GM18507 (cell line): ENCODE measurements at regions not wholly inside any gene's neighbourhood (a gene's known extent, or its start where the extent isn't known, plus 50 kb on each side); places are given as distances from the start of the nearest gene placed in this dataset.
"Not testable (repeated sequence)": the region's sequence is repeated elsewhere in the genome, so short reads cannot be mapped to it uniquely, and the experiment has no call there.

Experiments used
- DNase-seq: peaks from one replicate; pipeline ENCODE4 v3.0.0; 2011; ENCODE audit warnings: low read depth; ENCODE audit not compliant: insufficient read length; ENCODE audit errors: extremely low spot score
- FAIRE-seq: peaks from 2 replicates; lab custom pipeline; 2011; peaks lifted over from hg19 to GRCh38; lab: Jason Lieb, UNC

DNA sequence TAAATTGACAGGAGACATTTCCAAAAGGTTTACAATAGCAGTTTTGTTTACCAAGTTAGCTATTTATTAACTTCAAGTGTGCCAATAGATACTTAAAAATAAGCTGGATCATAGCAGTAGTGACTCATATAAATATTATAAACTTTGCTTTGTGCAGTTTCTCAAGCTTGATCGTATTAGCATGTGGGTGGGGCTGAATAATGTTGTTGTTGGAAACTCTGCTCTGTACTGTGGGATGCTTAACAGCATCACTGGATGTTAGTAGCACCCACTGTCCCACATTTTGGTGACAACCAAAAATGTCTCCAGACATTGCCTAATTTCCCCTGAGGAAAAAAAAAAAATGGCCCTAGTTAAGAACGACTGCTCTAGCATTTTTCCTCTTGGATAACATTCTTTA lies 855.2 kb upstream of the ADGRL3 start:
- DNase-seq, result no peak
- FAIRE-seq, result no peak

DNA sequence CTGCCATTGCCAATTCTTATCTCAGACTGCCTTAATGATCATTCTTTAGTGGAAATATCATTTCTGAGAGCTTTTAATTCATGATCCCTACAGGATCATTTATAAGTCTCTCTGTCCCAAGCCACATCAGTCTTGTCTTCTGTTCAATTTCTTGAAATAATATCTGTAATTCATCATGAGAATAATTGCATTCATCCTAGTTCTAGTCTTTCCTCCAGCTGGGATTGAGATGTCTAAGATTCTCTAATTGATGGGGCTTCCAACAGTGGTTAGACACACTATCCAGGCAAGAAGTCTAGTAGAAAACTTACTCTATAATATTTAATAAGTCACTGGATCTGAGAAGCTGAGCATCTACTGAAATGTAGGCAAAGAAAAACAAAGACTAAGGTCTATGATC lies 854.7 kb upstream of the ADGRL3 start:
- no peak for FAIRE-seq

DNA sequence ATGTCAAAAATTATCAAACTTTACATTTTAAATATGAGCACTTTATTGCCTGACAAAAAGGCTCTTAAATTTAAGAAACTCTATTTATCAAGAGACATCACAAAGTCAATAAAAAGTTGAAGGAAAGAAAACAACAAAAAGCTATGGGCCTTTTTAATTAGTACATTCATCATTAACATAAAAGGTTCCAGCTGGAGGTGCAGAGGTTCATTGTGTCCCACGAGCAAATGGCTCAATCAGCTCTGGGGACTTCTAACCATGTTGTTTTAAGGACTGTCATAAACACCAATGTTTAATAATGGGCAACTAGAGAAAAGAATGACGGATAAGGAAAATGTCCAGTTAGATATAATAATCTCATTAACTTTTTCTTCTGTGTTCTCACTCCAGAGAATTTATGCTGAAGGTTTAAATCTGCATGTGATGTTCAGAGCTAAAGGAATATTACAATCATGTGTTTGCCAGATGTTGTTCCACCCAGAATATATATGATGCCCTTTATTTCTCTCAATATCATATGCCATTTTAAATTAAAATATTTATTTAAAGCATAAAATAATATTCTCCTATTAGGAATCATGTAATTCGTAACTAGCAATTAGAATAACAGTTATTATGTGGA lies 840.3 kb upstream of the ADGRL3 start:
- DNase-seq (no peak), FAIRE-seq (no peak)

More for the DNA sequence above, 854.7 kb upstream of the ADGRL3 start:
- no peak for DNase-seq

DNA sequence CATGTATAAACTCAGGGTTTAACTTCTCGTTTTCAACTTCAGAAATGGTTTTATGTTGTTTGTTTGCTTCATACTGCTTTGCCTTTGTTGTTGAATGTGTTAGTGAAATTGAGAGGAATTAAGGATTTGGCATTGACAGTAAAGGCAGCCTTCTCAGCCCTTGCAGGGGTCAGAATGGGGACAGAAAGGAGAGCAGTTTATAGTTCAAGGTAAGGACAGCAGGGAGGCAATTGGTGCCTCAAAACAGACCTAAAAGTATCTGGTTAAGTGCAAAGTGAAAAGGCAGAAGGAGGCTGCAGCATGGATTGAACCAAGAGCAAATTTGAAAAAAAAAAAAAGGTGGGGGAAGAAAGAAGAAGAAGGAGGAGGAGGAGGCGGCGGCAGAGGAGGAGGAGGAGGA lies 835.0 kb upstream of the ADGRL3 start:
- FAIRE-seq, result no peak

DNA sequence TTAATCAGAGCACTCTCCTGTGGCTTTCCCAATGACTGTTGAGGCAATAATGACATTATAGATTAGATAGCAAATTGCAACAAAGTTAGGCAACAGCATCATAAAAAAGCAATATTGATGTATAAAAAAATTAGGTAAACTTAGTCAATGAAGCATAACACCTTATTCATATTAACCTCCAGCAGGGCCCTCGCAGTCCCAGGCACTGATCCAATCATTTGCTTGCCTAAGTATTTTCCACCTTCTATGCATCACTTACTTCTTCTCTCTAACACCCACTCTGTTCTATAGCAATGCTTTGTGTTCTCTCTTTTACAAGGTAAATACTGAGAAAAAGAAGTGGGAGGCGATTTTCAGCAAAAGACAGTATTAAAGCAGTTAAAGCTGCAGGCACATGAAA lies 833.5 kb upstream of the ADGRL3 start:
- no peak for DNase-seq
- no peak for FAIRE-seq

More for the DNA sequence above, 835.0 kb upstream of the ADGRL3 start:
- no peak for DNase-seq

DNA sequence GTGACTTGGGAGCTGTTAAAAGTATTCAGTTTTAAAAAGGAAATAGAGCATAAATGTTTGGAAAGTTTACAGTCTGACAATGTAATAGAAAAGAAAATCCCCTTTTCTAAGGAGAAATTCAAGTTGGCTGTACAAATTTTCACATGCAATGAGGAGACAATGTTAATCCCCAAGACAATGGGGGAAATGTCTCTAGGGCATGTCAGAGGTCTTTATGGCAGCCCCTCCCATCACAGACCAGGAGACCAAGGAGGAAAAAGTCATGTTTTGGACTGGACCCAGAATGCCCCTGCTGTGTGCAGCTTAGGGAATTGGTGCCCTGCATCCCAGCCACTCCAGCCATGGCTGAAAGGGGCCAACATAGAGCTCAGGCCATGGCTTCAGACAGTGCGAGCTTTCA lies 831.1 kb upstream of the ADGRL3 start:
- FAIRE-seq (no peak), DNase-seq (no peak)

DNA sequence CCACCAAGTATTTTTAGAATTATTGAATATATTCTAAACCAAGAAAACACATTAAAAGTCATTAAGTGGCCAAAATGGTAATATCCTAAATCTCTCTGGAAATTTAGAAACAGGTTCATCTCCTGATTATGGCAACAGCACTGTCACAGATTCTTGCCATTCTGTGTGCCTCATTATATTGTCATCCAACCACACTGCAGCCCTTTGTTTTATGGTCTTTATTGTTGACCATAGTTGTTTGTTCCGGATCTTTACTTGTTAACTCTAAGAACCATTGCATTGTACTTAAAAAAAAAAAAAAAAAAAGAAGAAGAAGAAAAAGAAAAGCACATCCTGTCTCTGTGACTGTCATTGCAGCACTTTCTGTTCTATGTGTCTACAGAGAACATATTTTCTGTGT lies 822.1 kb upstream of the ADGRL3 start:
- no peak for DNase-seq
- FAIRE-seq, result no peak

DNA sequence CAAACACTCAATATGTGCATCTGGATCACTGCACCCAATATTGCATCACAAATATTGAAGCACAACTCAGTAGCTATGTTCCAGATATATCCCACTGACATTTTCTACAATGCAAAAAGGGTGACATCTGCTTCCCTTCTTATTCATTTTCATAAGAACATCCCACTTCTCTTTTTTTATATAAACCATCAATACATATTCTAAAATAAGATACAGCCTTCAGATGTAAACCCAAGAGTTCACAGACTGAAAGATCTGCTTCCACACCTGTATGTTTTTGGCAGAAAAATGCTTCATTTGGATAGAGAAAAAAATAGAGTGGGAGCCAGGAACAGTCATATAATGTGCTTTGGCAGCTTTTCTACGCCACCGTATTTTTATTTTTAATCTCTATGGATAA lies 815.6 kb upstream of the ADGRL3 start:
- no peak for FAIRE-seq
- no peak for DNase-seq

DNA sequence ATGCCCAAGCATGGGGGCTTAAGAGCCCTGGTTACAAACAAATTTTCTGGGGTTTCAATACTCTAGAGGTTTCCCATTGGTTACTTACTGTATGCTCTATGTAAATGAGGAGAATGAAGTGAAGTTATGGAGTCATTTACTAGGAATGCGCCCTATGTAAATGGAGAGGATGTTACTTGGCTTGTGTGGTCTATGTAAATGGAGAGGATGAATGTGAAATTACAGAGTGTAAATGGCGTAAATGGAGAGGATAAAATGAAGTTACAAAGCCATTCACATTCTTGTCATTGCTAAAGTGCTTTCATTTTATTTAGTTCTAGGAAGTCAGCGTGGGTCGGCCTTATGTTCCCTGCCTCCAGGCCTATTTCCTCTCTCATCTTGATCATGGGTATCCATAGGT lies 810.5 kb upstream of the ADGRL3 start:
- DNase-seq, result no peak
- FAIRE-seq, result no peak

DNA sequence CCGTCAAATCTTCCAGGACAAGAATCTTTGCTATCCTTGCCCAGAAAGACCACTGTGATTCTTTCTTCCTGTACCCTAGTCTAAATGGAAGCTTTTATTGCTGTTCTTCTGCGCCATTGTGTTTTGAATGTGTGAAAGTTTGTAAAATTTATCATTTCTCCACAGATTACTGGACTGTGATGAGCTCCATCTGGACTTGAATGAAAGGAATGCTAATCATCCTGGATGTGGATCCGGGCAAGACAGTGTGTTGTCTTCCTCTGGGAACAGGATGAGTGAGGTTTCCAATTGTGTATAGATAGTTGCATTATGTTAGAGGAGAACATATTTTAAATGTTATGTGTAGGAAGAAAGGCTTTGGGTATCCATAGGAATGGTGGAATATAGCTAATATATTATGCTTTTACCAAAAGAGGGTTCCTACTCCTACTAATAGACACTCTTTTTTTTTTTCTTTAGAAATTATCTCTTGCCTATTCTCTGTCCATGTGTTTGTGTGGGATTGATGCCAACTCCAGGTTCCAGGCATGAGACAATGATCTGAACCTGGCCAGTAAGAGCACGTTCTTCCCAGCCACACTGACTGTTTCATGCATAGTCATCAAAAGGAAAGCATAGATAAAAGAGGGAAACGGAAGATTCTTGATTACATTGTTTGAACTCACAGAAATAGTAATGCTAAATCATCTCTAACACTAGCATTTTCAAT lies 803.6 kb upstream of the ADGRL3 start:
- FAIRE-seq (no peak), DNase-seq (no peak)

DNA sequence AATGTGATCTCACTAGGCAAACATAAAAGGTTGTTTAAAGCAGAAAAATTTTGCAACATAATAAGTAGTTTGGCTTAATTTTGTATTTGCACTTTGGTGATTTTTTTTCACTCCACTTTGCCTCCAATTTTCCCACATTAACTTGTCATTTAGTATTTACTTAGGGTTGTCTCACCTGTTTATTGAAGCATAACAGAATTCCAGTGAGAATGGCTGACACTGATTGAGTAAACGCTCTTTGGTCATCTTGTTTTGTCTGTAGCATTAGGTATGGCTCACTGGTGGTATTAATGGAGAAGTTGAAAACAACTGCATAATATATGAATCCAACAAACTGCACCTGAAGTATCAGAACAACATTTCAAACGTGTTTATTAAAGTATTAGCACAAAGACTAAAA lies 799.5 kb upstream of the ADGRL3 start:
- FAIRE-seq, result no peak

DNA sequence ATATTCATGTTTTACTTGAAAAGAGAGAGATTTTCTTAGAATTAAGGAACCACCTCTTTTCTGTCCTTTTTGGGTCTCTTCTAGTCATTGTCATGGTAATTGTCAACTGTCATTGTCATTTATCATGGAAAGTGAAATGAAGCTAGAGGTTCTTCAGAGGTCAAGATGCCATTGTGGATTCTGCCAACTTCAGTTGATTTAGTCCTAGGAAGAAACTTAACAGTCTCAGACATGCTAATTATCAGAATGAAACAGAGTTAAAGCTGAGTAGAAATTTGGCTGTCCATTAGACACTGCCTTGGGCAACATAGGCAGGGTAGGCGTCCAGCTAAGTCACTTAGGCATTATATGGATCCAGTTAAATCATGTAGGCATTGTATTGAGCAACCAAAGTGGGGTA lies 796.1 kb upstream of the ADGRL3 start:
- FAIRE-seq (no peak), DNase-seq (no peak)

More for the DNA sequence above, 799.5 kb upstream of the ADGRL3 start:
- DNase-seq, result no peak

DNA sequence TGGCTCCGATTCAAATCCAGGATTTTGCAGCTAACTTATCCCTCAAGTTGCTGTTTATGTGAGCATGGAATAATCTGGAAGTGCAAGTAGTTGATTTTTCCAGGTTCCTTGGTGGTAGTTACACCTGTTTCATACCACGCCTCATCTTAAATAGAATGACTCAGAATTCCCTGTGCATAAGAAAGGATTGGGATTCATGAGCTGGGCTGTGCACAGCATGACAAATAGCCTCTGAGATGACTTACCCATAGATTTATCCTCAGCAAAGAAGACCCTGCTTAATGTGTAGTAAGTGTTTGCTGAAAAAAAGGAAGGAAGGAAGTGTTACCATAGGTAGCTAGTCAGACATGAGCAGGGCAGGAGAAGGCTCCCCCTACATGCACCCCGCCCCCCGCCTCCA lies 777.7 kb upstream of the ADGRL3 start:
- FAIRE-seq (no peak), DNase-seq (no peak)

DNA sequence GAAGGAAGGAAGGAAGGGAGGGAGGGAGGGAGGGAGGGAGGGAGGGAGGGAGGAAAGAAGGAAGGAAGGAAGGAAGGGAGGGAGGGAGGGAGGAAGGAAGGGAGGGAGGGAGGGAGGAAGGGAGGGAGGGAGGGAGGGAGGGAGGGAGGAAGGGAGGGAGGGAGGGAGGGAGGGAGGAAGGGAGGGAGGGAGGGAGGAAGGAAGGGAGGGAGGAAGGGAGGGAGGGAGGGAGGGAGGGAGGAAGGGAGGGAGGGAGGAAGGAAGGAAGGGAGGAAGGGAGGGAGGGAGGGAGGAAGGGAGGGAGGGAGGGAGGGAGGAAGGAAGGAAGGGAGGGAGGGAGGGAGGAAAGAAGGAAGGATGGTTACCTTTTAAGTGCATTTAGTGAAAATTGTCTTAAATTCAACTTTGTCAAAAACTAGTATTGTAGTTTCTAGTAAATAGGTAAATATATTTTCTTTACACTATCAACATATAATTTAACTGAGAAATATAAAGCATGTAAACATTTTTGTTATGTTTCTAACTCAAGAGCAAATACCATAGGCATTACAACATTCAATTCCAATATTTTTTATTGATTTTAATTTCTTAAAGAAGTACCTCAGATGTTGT lies 776.4 kb upstream of the ADGRL3 start:
- not testable (repeated sequence) for FAIRE-seq, DNase-seq

DNA sequence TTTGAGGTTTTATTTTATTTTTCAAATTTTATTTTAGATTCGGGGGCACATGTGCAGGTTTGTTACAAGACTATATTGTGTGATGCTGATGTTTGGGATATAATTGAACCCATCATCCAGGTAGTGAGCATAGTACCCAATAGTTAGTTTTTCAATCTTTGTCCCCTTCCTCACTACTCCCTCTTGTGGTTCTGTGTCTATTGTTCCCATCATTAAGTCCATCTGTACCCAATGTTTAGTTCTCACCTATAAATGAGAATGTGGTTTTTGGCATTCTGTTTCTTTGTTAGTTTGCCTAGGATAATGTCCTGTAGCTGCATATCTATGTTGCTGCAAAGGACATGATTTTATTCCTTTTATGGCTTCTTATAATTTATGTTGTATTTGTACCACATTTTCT lies 767.2 kb upstream of the ADGRL3 start:
- DNase-seq, result no peak

DNA sequence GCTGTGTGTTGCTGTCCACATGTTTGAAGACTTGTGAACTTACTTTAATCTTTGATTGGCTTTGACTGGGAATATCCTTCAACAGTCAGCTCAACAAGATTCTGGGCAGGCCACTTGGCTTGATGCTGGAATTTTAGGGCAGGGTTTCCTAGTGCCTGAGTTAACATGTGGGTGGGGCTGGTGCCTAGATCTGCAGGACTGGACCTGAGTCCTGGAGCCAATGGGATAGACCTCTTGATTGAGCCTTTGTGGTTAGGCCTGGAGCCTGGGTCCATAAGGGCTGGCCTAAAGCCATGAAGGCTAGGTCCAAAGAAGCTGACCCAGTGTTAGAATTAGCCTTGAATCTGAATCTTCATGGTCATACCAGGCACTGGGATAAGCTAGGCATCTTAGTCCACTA lies 757.1 kb upstream of the ADGRL3 start:
- DNase-seq, result no peak
- FAIRE-seq, result no peak

More for the DNA sequence above, 767.2 kb upstream of the ADGRL3 start:
- no peak for FAIRE-seq

DNA sequence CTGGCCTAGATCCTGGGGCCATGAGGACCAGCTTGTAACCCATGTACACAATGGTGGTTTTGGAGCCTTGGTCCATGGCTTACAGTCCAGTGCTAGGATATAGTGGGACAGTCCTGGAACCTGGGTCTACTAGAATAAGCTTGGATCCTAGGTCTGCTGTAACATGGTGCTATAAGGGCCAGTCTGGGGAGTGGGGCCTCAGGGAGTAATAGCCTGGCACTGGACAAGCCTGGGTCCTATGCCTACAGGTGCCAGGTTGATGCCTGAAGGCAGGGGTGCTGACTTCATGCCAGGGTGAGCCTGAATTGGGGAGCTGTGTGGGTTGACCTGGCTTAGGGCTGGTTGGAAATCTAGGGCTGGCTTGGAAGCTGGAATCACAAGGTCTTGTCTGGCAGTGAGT lies 756.3 kb upstream of the ADGRL3 start:
- DNase-seq, result no peak
- no peak for FAIRE-seq

DNA sequence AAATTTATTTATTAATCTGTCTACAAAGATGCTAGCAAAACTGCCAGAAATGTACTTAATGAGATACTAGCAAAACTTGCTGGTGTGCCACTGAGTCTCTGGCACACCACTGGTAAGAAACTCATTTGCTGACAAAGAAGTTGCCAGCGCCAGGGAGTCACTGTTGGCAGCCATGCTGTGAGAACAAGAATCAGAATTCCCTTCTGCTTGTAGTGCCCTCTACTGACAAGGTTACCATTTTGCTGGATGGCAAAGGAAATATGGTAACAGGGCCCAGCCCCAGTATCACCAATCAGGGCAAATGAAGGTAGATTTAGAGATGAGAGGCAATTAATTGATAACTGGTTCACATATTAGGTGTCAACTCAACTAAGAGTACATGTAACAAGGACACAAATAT lies 750.1 kb upstream of the ADGRL3 start:
- DNase-seq (no peak), FAIRE-seq (no peak)

DNA sequence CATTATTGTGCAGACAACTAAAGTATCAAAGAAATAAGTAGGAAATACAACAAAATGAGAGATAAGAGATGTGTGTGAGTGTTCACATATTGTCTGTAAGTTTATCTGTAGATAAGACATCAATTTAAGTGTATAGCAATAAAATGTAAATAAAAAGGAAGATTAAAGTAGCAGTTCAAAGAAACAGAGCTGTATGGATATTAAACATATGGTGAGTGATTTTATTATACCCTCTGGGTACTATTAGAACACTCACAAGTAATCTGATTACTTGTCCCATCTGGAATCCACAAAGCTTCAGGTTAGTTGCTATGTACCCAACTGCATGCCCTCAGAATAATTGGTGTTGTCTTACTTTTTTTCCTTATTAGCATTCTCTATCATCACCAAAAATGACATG lies 747.9 kb upstream of the ADGRL3 start:
- DNase-seq, result no peak
- FAIRE-seq, result no peak

DNA sequence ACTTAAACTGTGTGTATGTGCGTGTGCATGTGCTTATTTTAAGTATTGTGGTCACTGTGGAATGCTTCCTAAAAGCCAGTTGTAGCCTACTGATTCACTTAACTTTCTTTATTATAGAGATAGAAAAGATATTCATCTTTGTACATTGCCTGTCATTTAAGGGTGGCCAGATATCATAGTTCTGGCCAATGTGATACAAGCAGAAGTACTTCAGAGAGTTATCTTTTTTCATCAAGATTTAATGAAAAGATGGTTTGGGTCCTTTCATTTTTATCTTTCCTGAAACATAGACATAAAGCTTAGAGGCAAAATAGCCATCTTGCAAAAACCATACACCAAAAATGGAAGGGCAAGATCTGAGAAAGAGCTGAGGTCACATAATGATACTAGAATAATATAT lies 744.7 kb upstream of the ADGRL3 start:
- DNase-seq (no peak), FAIRE-seq (no peak)

DNA sequence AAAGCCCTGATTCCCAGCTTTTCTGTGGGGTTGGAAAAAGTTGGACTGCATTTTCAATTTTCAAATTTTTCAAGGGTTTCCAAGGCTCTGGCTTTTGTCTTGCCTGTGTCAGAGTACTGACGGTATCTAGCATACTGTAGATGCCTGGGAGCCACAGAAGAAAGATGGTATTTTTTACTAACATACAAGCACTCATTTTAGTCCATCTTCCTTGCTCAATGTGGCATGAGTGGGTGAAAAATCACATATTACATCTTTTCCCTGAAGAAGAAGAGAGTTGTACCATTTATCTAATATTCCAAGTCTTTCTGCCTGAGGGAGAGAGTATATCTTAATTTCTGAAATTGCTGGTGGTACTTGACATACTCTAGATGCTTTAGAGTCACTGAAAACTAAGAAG lies 738.6 kb upstream of the ADGRL3 start:
- FAIRE-seq (no peak), DNase-seq (no peak)
